Suprapubic skin (tissue), 4 donors: ENCODE measurements at regions not wholly inside any gene's neighbourhood (a gene's known extent, or its start where the extent isn't known, plus 50 kb on each side); places are given as distances from the start of the nearest gene placed in this dataset.

ENCODE experiments used
- CTCF ChIP-seq, 2 donors: fragments of 200-600 bp in 1 of 2; fragments of 450-650 bp in 1 of 2; sonication (generic) in 1 of 2; IDR thresholded peaks; one replicate each; pipeline ENCODE4 v1.5.1; 2016 to 2019; ENCODE audit warnings: antibody characterized with exemption in 2 of 2, mild to moderate bottlenecking in 1 of 2, moderate library complexity in 1 of 2
- EP300 ChIP-seq: sonication (generic); formaldehyde crosslinking; IDR thresholded peaks from one replicate; pipeline ENCODE4 v1.6.1; 2017; ENCODE audit warnings: antibody characterized with exemption
- POLR2AphosphoS5 ChIP-seq, 3 donors: sonication (generic); formaldehyde crosslinking; IDR thresholded peaks; one replicate each; pipeline ENCODE4 v1.6.1; 2017; ENCODE audit warnings: antibody characterized with exemption in 3 of 3

GRCh38 chr3:64803469-64803868 lies 115.7 kb upstream of the ADAMTS9 start:
- TF ChIP-seq CTCF (IDR thresholded peaks at IDR 0.05) (no peak), POLR2AphosphoS5 (IDR thresholded peaks at IDR 0.05) (no peak), EP300 (no peak)
